LNCaP clone FGC (cell line): ENCODE measurements at regions not wholly inside any gene's neighbourhood (a gene's known extent, or its start where the extent isn't known, plus 50 kb on each side); places are given as distances from the start of the nearest gene placed in this dataset.

Experiments used
- DNase-seq: peaks from one replicate; pipeline ENCODE4 v3.0.0-alpha.2; 2011; ENCODE audit warnings: low read depth
- H3K4me3 ChIP-seq: 2 replicates; pipeline ENCODE4 v1.5.1; 2011; ENCODE audit warnings: mild to moderate bottlenecking, low read depth, low read length, control low read depth
- CTCF ChIP-seq: IDR thresholded peaks from 2 replicates; pipeline ENCODE4 v1.5.1; 2012; ENCODE audit warnings: mild to moderate bottlenecking; ENCODE audit not compliant: control insufficient read depth, insufficient read depth; ENCODE audit errors: extremely low read depth

- no peak overlapping the region for H3K4me3 ChIP-seq
- no peak for DNase-seq
- no peak for TF ChIP-seq CTCF
Observed at GRCh38 chr15:81749716-81750375, 296.0 kb downstream of the MEX3B start.

GRCh38 chr15:81747482-81747881 is 298.3 kb downstream of the MEX3B start:
- no peak overlapping the region for H3K4me3 ChIP-seq
- no peak for TF ChIP-seq CTCF
- DNase-seq: no peak

- TF ChIP-seq CTCF: no peak
- H3K4me3 ChIP-seq: no peak overlapping the region
- DNase-seq: no peak
Observed at GRCh38 chr15:81747026-81747425, 298.8 kb downstream of the MEX3B start.

GRCh38 chr15:81744364-81744763 is 301.5 kb downstream of the MEX3B start:
- TF ChIP-seq CTCF: no peak
- no peak overlapping the region for H3K4me3 ChIP-seq
- DNase-seq: no peak

GRCh38 chr15:81740416-81740815 is 305.4 kb downstream of the MEX3B start:
- no peak overlapping the region for H3K4me3 ChIP-seq
- TF ChIP-seq CTCF: no peak
- no peak for DNase-seq

- DNase-seq: no peak
- no peak overlapping the region for H3K4me3 ChIP-seq
- no peak for TF ChIP-seq CTCF
Observed at GRCh38 chr15:81729340-81729739, 316.5 kb downstream of the MEX3B start.

GRCh38 chr15:81728726-81729125 is 317.1 kb downstream of the MEX3B start:
- TF ChIP-seq CTCF: no peak
- DNase-seq: no peak
- H3K4me3 ChIP-seq: no peak overlapping the region
